Activated CD8-positive, alpha-beta memory T cell treated with anti-CD3 and anti-CD28 coated beads for 4 hours (primary cell): ENCODE measurements at regions not wholly inside any gene's neighbourhood (a gene's known extent, or its start where the extent isn't known, plus 50 kb on each side); places are given as distances from the start of the nearest gene placed in this dataset.

ENCODE experiments used
- DNase-seq, 2 donors: peaks; one replicate each; pipeline ENCODE4 v3.0.0-alpha.2; 2020; ENCODE audit warnings: low read depth in 2 of 2

DNA sequence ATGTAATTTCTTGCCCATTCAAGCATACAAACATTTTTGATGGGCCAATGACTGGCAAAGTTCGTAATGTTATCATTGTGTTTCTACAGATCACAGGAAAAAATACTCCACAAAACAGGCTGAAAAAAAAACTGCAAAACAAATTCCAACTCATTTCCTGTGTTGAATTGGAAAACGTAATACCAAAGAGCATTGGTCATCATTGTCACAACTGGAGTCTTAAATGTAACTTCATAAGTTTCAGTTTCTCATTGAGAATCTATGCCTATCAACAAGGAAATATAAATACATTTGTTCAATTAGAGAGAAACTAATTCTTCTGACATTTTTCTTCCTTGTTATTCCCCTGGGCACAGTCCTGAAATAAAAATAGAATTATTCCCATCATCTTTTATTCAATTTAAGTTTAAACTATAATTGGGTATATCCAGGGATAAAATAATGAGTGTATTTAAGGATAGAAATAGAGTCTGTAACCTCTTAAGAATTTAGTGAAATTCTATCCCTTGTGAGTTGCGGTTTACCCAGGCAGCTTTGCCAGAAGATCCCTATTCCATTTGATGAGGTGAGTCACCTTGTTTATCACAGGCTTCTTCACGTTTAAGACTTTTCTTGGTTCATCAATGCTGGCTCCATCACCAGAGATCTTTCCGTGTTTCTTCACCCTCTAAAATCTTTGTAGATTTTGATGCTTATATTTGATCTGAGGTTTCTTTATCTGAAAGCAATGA, 112.7 kb upstream of the ITGA1 start:
- DNase-seq = no peak

DNA sequence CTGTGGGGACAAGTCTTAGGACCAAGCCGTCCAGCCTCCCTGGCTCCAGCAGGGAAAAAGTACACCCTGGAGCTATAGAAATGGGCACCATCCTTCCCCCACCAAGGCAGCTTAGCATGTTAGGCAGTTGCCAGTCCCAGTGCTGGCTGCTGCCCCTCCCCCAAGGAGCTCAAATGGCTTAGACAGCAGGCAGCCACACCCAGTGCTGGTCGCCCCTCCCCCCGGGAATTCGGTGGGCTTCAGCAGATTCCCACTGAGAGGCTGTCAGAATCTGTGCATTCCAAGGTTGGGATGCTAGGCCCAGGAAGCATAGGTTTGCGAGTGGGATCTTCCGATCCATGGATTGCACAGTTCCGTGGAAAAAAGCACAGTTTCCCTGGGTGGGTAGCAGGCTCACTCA, 105.2 kb upstream of the ITGA1 start:
- DNase-seq = no peak

- no peak for DNase-seq
Observed at GRCh38 chr5:52684051-52684450, 103.7 kb upstream of the ITGA1 start.

DNA sequence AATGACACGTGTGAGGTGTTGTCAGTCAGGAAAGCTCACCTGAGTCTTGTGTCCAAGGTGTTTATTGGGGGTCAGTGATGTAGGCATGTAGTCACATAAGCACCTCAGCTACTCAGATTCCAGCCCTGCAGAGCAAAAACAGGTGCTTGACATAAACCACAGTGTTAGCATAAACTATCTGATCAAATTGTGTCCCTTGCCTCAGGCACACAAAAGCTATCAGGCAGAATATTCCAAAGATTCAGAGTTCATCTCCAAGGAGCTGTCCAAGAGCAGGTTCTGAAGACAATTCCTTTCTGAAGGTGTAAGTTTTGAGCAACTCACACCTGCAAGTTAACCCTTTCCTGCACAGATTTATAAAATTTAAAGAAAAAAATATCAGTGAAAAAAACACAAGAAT, 102.2 kb upstream of the ITGA1 start:
- DNase-seq = no peak

- DNase-seq = no peak
Observed at GRCh38 chr5:52685971-52686370, 101.7 kb upstream of the ITGA1 start.

GRCh38 chr5:52690236-52690768, 97.4 kb upstream of the ITGA1 start:
- DNase-seq = no peak

- DNase-seq = no peak
Observed at GRCh38 chr5:52692039-52692438, 95.7 kb upstream of the ITGA1 start.

GRCh38 chr5:52692606-52693005, 95.1 kb upstream of the ITGA1 start:
- no peak for DNase-seq

GRCh38 chr5:52693280-52693679, 94.4 kb upstream of the ITGA1 start:
- DNase-seq = no peak

- DNase-seq = no peak
Observed at GRCh38 chr5:52693836-52694235, 93.9 kb upstream of the ITGA1 start.

- no peak for DNase-seq
Observed at GRCh38 chr5:52694648-52695047, 93.1 kb upstream of the ITGA1 start.

GRCh38 chr5:52702877-52703276, 84.8 kb upstream of the ITGA1 start:
- DNase-seq = no peak

- no peak for DNase-seq
Observed at GRCh38 chr5:52703321-52703720, 84.4 kb upstream of the ITGA1 start.

- DNase-seq = no peak
Observed at GRCh38 chr5:52705720-52706119, 82.0 kb upstream of the ITGA1 start.

DNA sequence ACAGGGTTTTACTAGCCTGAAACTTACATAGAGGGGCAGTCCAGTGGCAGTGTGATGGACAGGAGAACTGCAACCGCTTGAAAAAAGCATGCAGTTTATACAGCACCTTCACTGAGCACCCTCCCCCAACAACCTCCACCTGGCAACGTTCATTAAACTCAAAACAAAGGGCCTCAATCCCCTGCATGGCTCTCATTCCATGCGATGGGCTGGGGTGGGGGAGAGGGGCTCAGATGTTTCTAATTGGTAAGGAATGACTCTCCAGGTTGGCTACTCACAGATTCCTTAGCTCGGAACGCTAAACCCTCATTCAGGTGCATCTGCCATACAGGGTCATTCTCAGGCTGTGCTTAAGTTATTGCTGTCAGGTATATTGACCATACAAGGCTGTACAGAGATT, 80.9 kb upstream of the ITGA1 start:
- no peak for DNase-seq

DNA sequence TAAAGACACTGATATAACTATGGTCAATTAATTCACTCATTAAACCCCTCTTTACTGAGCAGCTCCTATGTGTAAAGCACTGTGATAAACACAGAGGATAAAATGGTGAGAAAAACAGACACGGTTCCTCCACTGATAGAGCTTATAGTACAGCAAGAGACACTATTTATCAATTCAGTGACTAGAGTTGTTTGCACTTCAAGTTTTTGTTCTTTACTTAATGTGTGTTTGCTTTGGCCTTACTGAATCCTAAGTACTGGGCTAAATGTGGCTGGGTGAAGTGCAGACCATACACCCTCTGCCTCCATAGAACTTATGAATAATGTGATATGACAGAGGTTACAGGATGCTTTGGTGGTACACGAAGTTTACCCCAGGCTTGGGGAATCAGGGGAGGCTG, 80.1 kb upstream of the ITGA1 start:
- no peak for DNase-seq

GRCh38 chr5:52708463-52708862, 79.3 kb upstream of the ITGA1 start:
- no peak for DNase-seq

DNA sequence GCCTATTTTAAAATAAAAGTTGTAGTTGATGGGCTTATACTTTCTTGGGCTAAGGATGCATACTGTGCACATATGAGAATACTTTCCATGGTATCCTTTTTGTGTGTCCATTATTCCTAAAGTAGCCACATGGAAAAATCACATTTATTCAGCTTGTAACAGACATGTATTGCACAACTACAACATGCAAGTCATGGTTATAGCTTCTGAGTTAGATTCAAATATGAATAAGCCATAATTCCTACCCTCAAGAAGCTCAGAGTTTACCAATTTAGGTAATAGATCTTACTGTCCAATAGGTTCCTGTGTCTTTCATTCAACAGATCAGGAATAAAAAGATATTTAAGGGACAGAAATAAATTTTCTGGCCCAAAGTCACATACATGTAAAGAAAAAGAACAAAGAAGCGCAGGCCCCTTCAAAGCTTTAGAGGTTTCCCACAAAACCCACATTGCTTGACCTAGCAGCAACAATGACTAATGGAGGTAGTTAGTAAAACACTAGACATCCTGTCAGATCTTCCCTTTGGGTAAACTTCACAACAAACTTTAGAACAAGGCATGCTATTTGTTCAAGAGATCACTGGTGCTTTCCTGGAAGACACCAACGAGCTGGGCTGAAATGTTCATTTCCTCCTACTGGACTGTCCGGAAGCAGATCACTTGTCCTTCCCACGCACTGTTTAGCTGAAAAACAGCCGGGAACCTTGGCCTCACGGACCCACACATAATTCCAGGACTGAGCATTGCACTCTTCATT, 78.4 kb upstream of the ITGA1 start:
- no peak for DNase-seq

DNA sequence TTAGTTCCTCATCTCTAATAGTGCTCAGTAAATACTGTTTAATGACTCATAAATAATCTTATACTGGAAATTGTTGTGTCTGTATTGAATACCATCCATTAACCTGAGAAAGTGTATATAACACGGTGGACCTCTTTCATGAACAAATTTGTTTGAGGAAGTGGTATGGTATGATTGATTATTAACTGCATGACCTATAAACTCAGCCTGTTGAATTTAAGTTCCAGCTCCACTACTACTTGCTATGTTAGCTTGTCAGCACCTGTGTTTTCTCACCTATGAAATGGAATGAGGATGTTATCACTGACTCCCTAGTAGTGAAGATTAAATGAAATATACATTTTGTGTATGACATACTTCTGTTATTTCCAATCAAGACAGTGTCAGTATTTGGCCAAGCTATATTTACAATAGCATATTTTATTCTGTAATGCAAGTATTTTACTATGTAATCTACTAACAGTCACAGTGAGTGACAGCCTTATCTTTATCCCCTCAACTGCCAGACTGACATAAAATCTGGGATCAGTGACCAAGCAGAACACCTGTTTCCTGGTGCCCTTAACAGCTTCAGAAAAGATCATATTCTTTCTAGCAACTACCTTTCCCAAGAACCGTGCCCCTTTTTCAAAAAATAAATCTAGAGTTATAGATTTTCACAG, 77.3 kb upstream of the ITGA1 start:
- DNase-seq = no peak

DNA sequence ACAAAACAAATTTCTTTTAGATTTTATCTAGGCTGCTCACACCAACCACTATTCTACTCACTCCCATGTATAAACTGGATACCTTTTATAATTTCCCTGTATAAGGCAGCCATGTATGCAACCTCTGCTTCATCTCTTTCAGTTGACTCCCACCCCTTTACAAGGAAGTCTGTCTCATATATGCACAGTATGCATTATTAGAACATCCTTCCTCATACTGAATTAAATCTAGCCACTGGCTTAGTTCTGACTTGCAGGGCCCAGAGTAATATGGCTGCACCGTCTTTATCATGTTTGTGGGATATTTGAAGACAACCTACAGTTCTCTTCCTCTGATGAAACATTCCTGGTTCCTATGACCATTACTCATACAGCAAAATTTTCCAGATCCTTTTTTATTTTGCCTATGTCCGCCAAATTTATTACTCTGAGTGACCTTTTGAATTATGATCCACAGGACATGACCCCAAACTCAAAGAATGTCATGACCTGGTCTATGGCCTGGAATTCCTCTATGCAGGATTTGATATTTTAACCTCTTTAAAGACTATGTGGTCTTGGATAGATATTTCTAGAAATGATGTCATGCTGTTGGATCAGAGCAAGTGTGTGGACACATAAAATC, 76.6 kb upstream of the ITGA1 start:
- no peak for DNase-seq

DNA sequence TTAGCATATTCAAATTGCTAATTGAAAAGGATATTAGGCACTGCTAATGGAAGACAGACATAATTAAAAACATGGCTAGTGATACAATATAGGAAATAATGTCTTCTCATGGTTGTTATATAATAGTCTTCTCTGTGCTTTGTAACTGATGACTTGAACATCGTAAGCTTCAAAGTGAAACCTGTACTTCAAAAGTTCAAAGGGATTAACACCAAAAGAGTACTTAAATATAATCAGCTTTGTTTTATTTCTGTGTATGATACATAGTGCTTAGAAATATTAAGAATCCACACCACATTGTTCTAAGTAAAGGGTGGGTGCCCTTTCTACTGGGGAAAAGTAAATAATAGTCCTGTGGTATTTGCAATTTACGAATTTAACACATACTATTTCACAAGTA, 75.4 kb upstream of the ITGA1 start:
- DNase-seq = no peak

DNA sequence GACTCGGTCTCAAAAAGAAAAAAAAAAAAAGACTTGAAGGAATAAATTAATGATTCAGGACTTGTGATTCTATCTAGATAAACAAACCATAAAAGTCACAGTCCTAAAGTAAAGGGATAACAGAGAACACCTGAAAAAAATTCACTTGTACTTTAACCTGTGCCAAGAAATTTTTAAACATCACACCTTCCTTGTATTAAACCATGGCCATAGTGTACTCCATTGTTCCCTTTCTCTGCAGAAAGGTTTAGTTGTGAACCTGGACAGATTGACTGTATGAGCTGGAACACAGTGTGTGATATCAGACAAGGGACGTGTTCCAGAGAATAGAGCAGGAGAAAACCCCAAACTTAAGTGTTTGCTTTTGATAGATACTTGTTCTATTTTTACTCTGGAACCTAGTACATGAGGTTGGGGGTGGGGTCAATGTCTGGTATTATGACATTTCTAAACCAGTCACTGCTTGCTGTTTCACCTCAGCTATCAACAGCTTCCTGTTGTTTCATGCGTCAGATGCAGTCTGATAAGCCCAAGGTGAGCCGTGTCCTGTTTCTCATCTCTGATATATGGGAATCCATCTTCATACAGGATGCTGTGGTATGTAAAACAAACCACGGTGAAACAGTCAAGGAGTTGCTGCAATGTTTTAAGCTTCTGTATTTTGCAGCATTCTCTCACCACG, 62.5 kb upstream of the ITGA1 start:
- DNase-seq = peak; percentile 18 to 35
